GM23338 (cell line): ENCODE measurements at regions not wholly inside any gene's neighbourhood (a gene's known extent, or its start where the extent isn't known, plus 50 kb on each side); places are given as distances from the start of the nearest gene placed in this dataset.
A peak's percentile ranks its signal among the peaks of the same experiment; 100 is the strongest.

Experiments
- ATAC-seq: fragments of 200-7000 bp; cut with Tn5 transposase; 3 replicates; pipeline ENCODE4 v1.9.1; 2020
- DNase-seq: peaks from one replicate; pipeline ENCODE4 v3.0.0-alpha.2; 2015; ENCODE audit warnings: low spot score
- H2AFZ ChIP-seq: fragments of 200-600 bp; sonication (generic); 2 replicates; pipeline ENCODE4 v1.8.0; 2016; ENCODE audit warnings: antibody characterized with exemption, mild to moderate bottlenecking, moderate library complexity
- H3F3A ChIP-seq: fragments of 200-600 bp; sonication (generic); replicated peaks from 2 replicates; pipeline ENCODE4 v1.8.0; 2017; ENCODE audit warnings: antibody characterized with exemption, mixed run types, low read depth
- H3K27ac ChIP-seq: fragments of 200-600 bp; sonication (generic); 2 replicates; pipeline ENCODE4 v1.6.1; 2016; ENCODE audit warnings: low read depth
- H3K27me3 ChIP-seq: fragments of 200-600 bp; sonication (generic); 2 replicates; pipeline ENCODE4 v1.8.0; 2016; ENCODE audit warnings: mild to moderate bottlenecking, mixed run types, moderate library complexity; ENCODE audit not compliant: insufficient read depth
- H3K36me3 ChIP-seq: fragments of 200-600 bp; sonication (generic); 2 replicates; pipeline ENCODE4 v1.8.0; 2016; ENCODE audit warnings: mild to moderate bottlenecking; ENCODE audit not compliant: insufficient read depth
- H3K4me1 ChIP-seq: fragments of 200-600 bp; sonication (generic); 2 replicates; pipeline ENCODE4 v1.8.0; 2016; ENCODE audit warnings: mild to moderate bottlenecking, moderate library complexity; ENCODE audit not compliant: insufficient read depth
- H3K4me2 ChIP-seq: fragments of 200-600 bp; sonication (generic); 2 replicates; pipeline ENCODE4 v1.7.1; 2017; ENCODE audit warnings: mixed run types
- H3K4me3 ChIP-seq: fragments of 200-600 bp; sonication (generic); 2 replicates; pipeline ENCODE4 v1.6.1; 2016; ENCODE audit warnings: mixed run types
- H3K79me2 ChIP-seq: fragments of 200-600 bp; sonication (generic); replicated peaks from 2 replicates; pipeline ENCODE4 v1.8.0; 2017; ENCODE audit warnings: mild to moderate bottlenecking; ENCODE audit not compliant: insufficient read depth
- H3K9me2 ChIP-seq: fragments of 200-600 bp; sonication (generic); 2 replicates; pipeline ENCODE4 v1.8.0; 2017; ENCODE audit not compliant: insufficient read depth
- H4K20me1 ChIP-seq: fragments of 200-600 bp; sonication (generic); replicated peaks from 2 replicates; pipeline ENCODE4 v1.8.0; 2017; ENCODE audit warnings: mild to moderate bottlenecking; ENCODE audit not compliant: insufficient read depth
- H3K27ac Mint-ChIP-seq: 2 replicates; pipeline ENCODE4 v1.8.0; 2020; ENCODE audit warnings: inconsistent platforms, mild to moderate bottlenecking, moderate library complexity, mixed read lengths
- H3K27me3 Mint-ChIP-seq: 3 replicates; pipeline ENCODE4 v1.8.0; 2022; ENCODE audit warnings: low read depth, mild to moderate bottlenecking, moderate library complexity, mixed read lengths, inconsistent platforms; ENCODE audit not compliant: insufficient read depth, poor library complexity
- H3K36me3 Mint-ChIP-seq: 3 replicates; pipeline ENCODE4 v1.8.0; 2021; ENCODE audit warnings: low read depth, mild to moderate bottlenecking, inconsistent platforms, moderate library complexity, mixed read lengths
- H3K4me1 Mint-ChIP-seq: 3 replicates; pipeline ENCODE4 v1.8.0; 2020; ENCODE audit warnings: mild to moderate bottlenecking, inconsistent platforms, mixed read lengths
- H3K4me3 Mint-ChIP-seq: 3 replicates; pipeline ENCODE4 v1.8.0; 2021; ENCODE audit warnings: moderate library complexity, mild to moderate bottlenecking, inconsistent platforms, mixed read lengths
- H3K9me3 Mint-ChIP-seq: 3 replicates; pipeline ENCODE4 v1.8.0; 2020; ENCODE audit warnings: moderate library complexity, mild to moderate bottlenecking, inconsistent platforms, mixed read lengths
- CREB1 ChIP-seq: fragments of 250-450 bp; sonication (Bioruptor Pico); IDR thresholded peaks from 2 replicates; pipeline ENCODE4 v1.5.0; 2020; ENCODE audit warnings: low read depth, mild to moderate bottlenecking, moderate library complexity
- CTCF ChIP-seq, 2 experiments: fragments of 200-600 bp in 1 of 2; sonication (generic) in 1 of 2; conservative IDR thresholded peaks; 2 replicates each; pipeline versions ENCODE4 v1.5.1 to v1.6.1; 2016 to 2017; ENCODE audit warnings: antibody characterized with exemption in 2 of 2, low read depth in 2 of 2, mild to moderate bottlenecking in 2 of 2, moderate library complexity in 1 of 2
- ETS1 ChIP-seq: IDR thresholded peaks from 2 replicates; pipeline ENCODE4 v1.6.1; 2016; ENCODE audit warnings: antibody characterized with exemption
- EZH2 ChIP-seq: fragments of 200-600 bp; sonication (generic); IDR thresholded peaks from one replicate; pipeline ENCODE4 v1.8.0; 2017; ENCODE audit warnings: antibody characterized with exemption, mild to moderate bottlenecking, low read depth; ENCODE audit not compliant: unreplicated experiment
- EZH2phosphoT487 ChIP-seq: fragments of 200-600 bp; sonication (generic); IDR thresholded peaks from one replicate; pipeline ENCODE4 v1.8.1; 2018; ENCODE audit warnings: antibody characterized with exemption; ENCODE audit not compliant: unreplicated experiment
- JUNB ChIP-seq: IDR thresholded peaks from one replicate; pipeline ENCODE4 v1.6.1; 2016; ENCODE audit warnings: antibody characterized with exemption; ENCODE audit not compliant: unreplicated experiment
- NANOG ChIP-seq: IDR thresholded peaks from 2 replicates; pipeline ENCODE4 v1.6.1; 2016; ENCODE audit warnings: antibody characterized with exemption, borderline replicate concordance
- POLR2AphosphoS5 ChIP-seq: IDR thresholded peaks from 2 replicates; pipeline ENCODE4 v1.6.1; 2016; ENCODE audit warnings: antibody characterized with exemption, low read depth
- REST ChIP-seq: IDR thresholded peaks from one replicate; pipeline ENCODE4 v1.6.1; 2018; ENCODE audit warnings: antibody characterized with exemption; ENCODE audit not compliant: unreplicated experiment
- STAT1 ChIP-seq: IDR thresholded peaks from one replicate; pipeline ENCODE4 v1.6.1; 2016; ENCODE audit warnings: antibody characterized with exemption; ENCODE audit not compliant: unreplicated experiment
- ZNF331 ChIP-seq: fragments of 250-450 bp; sonication (Bioruptor Pico); IDR thresholded peaks from 2 replicates; pipeline ENCODE4 v1.5.0; 2020; ENCODE audit warnings: low read depth, mild to moderate bottlenecking, moderate library complexity

- DNase-seq (peak; percentile 5), ATAC-seq (peak; percentile 50)
- H3K4me1 ChIP-seq = peaks cover 10% of the 10 kb centered on the region
- Mint-ChIP-seq H3K9me3 (no peaks in the 10 kb centered on the region), H3K27me3 (no peaks in the 10 kb centered on the region), H3K27ac (peak overlapping the region; percentile 76), H3K4me3 (no peak overlapping the region), H3K4me1 (peaks cover 10% of the 10 kb centered on the region; the same call in 2 of the 3 replicates), H3K36me3 (no peaks in the 10 kb centered on the region)
- no peaks in the 10 kb centered on the region for H3K9me2 ChIP-seq
- H3K27ac ChIP-seq = peak overlapping the region; percentile 16; the same call in 1 of the 2 replicates
- H3K79me2 ChIP-seq = no peaks in the 10 kb centered on the region
- H3F3A ChIP-seq = no peaks in the 10 kb centered on the region
- H3K4me3 ChIP-seq = no peak overlapping the region
- no peaks in the 10 kb centered on the region for H3K27me3 ChIP-seq
- no peaks in the 10 kb centered on the region for H3K36me3 ChIP-seq
- no peak overlapping the region for H3K4me2 ChIP-seq
- no peaks in the 10 kb centered on the region for H4K20me1 ChIP-seq
- no peak for TF ChIP-seq EZH2
- H2AFZ ChIP-seq = no peak overlapping the region
Observed at GRCh38 chr3:86794361-86795065, 196.4 kb downstream of the VGLL3 start.

- Histone ChIP-seq H2AFZ (no peak overlapping the region), H3K9me2 (0 out of 2 replicates have a peak, but pooled peaks cover 3% of the 10 kb centered on the region), H3K27me3 (no peaks in the 10 kb centered on the region), H3K27ac (peak overlapping the region; percentile 16; the same call in 1 of the 2 replicates), H3K4me3 (no peak overlapping the region), H3K4me2 (no peak overlapping the region), H4K20me1 (no peaks in the 10 kb centered on the region), H3K36me3 (no peaks in the 10 kb centered on the region), H3F3A (no peaks in the 10 kb centered on the region), H3K79me2 (no peaks in the 10 kb centered on the region), H3K4me1 (peaks cover 10% of the 10 kb centered on the region)
- H3K4me3 Mint-ChIP-seq = no peak overlapping the region
- H3K27me3 Mint-ChIP-seq = no peaks in the 10 kb centered on the region
- TF ChIP-seq JUNB (no peak), POLR2AphosphoS5 (no peak), NANOG (no peak), CTCF (conservative IDR thresholded peaks at IDR 0.05; ENCODE audit: low read depth in 2 of 2) (no peak)
- H3K36me3 Mint-ChIP-seq = no peaks in the 10 kb centered on the region
- DNase-seq (peak; percentile 21), ATAC-seq (peak; percentile 75)
- no peaks in the 10 kb centered on the region for H3K9me3 Mint-ChIP-seq
- peaks cover 10% of the 10 kb centered on the region; the same call in 2 of the 3 replicates for H3K4me1 Mint-ChIP-seq
- H3K27ac Mint-ChIP-seq = peak overlapping the region; percentile 83
Observed at GRCh38 chr3:86793786-86794185, 197.2 kb downstream of the VGLL3 start.

- Histone ChIP-seq H3F3A (no peaks in the 10 kb centered on the region), H3K4me2 (no peak overlapping the region), H3K27ac (no peak overlapping the region), H3K36me3 (no peaks in the 10 kb centered on the region), H3K27me3 (no peaks in the 10 kb centered on the region), H3K9me2 (peaks cover 15% of the 10 kb centered on the region; the same call in 1 of the 2 replicates), H3K4me1 (peaks cover 10% of the 10 kb centered on the region), H2AFZ (no peak overlapping the region), H3K79me2 (no peaks in the 10 kb centered on the region), H4K20me1 (no peaks in the 10 kb centered on the region), H3K4me3 (no peak overlapping the region)
- no peak overlapping the region for H3K27ac Mint-ChIP-seq
- no peaks in the 10 kb centered on the region for H3K27me3 Mint-ChIP-seq
- H3K4me1 Mint-ChIP-seq = peaks cover 10% of the 10 kb centered on the region; the same call in 2 of the 3 replicates
- H3K4me3 Mint-ChIP-seq = no peak overlapping the region
- DNase-seq = no peak
- no peak for ATAC-seq
- no peaks in the 10 kb centered on the region for H3K36me3 Mint-ChIP-seq
- no peaks in the 10 kb centered on the region for H3K9me3 Mint-ChIP-seq
- TF ChIP-seq POLR2AphosphoS5 (no peak), CREB1 (CRISPR knock-in tag) (no peak), EZH2 (no peak), REST (no peak), EZH2phosphoT487 (no peak), STAT1 (no peak), ZNF331 (no peak), NANOG (no peak), JUNB (no peak), ETS1 (no peak)
Observed at GRCh38 chr3:86792316-86792715, 198.6 kb downstream of the VGLL3 start.
